GM06990 (cell line): ENCODE measurements at regions not wholly inside any gene's neighbourhood (a gene's known extent, or its start where the extent isn't known, plus 50 kb on each side); places are given as distances from the start of the nearest gene placed in this dataset.
"Not testable (repeated sequence)": the region's sequence is repeated elsewhere in the genome, so short reads cannot be mapped to it uniquely, and the experiment has no call there.

ENCODE experiments used
- DNase-seq: peaks from one replicate; pipeline ENCODE4 v3.0.0-alpha.2; 2011; ENCODE audit not compliant: insufficient read length; ENCODE audit errors: extremely low read depth
- H3K27me3 ChIP-seq: replicated peaks from 2 replicates; pipeline ENCODE4 v1.6.0; 2011; ENCODE audit warnings: low read length; ENCODE audit not compliant: control insufficient read depth, insufficient read depth
- H3K36me3 ChIP-seq: 2 replicates; pipeline ENCODE4 v1.5.1; 2011; ENCODE audit warnings: low read length; ENCODE audit not compliant: control insufficient read depth, insufficient read depth
- H3K4me3 ChIP-seq: replicated peaks from 2 replicates; pipeline ENCODE4 v1.5.1; 2011; ENCODE audit warnings: low read depth, mild to moderate bottlenecking, control low read depth, low read length
- CTCF ChIP-seq: IDR thresholded peaks from 2 replicates; pipeline ENCODE4 v1.5.1; 2011; ENCODE audit warnings: low read length, control low read depth, mild to moderate bottlenecking, inconsistent platforms; ENCODE audit not compliant: insufficient read depth, poor library complexity, severe bottlenecking

DNA sequence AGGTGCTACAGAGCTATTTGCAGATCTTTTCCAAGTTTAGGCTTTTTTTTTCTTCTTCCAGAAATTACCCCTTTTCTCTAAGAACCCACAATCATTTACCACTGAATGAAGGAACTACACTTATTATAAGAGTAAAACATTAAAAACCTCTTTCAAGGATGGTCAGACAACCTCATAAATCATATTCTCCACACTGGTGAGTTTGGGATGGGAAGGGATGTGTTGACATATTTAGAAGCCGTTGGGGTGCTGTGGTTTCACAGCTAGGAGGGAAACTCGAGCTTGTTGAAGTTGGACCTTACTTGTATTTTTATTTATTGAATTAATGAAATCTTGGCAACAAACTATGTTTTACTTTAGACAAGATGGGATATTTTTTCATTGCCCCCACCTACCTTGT, 289.4 kb upstream of the MEIS1 start:
- Histone ChIP-seq H3K4me3 (no peak overlapping the region), H3K36me3 (no peaks in the 10 kb centered on the region), H3K27me3 (no peaks in the 10 kb centered on the region)
- DNase-seq: no peak
- TF ChIP-seq CTCF: no peak

DNA sequence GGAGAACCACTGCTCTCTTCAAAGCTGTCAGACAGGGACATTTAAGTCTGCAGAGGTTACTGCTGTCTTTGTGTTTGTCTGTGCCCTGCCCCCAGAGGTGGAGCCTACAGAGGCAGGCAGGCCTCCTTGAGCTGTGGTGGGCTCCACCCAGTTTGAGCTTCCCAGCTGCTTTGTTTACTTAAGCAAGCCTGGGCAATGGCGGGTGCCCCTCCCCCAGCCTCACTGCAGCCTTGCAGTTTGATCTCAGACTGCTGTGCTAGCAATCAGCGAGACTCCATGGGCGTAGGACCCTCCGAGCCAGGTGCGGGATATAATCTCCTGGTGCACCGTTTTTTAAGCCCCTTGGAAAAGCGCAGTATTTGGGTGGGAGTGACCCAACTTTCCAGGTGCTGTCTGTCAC, 290.6 kb upstream of the MEIS1 start:
- not testable (repeated sequence) for H3K4me3 ChIP-seq, DNase-seq, H3K36me3 ChIP-seq, H3K27me3 ChIP-seq

- no peak for TF ChIP-seq CTCF
- no peak for DNase-seq
- Histone ChIP-seq H3K36me3 (no peaks in the 10 kb centered on the region), H3K27me3 (no peaks in the 10 kb centered on the region), H3K4me3 (no peak overlapping the region)
These were observed 297.3 kb upstream of the MEIS1 start for GRCh38 chr2:66137606-66138130.

GRCh38 chr2:66134138-66134701, 300.7 kb upstream of the MEIS1 start:
- DNase-seq: no peak
- Histone ChIP-seq H3K4me3 (no peak overlapping the region), H3K27me3 (no peaks in the 10 kb centered on the region), H3K36me3 (no peaks in the 10 kb centered on the region)
- TF ChIP-seq CTCF: no peak

DNA sequence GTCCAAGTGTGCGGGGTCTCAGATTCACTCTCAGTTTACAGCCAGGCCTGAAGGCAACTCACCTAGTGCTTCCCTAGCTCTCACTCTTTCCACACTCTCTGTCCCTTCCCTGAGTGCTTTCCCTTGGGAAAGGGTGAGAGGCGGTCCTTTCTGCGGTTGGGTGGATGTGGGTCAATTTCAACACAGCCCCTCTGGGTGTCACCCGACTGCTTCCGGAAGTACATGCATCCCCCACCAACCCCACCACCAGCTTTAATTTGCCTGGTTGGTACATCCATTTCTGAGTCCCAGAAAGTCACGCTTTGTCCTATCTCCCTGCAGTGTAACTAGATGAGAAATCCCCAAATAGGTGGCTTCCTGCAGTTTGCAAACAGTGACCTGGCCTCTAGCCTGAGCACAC, 307.3 kb upstream of the MEIS1 start:
- no peak for TF ChIP-seq CTCF
- DNase-seq: no peak
- no peaks in the 10 kb centered on the region for H3K27me3 ChIP-seq

DNA sequence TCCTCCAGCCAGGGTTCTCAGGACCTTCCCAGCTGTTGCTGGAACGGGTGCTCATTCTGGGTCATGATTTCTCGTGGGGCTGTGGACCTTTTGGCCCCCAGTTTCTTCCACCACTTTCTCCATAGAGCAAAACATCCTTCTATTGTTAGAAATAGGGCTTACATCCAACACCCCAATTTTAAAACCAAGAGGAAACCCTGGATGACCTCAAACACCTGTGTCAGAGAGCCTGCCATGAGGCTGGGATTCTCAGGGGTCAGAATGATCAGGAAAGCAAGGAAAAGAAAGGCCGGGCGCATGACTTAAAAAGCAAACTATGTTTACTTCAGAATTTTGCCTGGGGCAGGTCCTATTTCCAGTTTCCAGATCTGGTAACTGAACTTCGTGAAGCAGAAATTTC, 307.9 kb upstream of the MEIS1 start:
- no peaks in the 10 kb centered on the region for H3K36me3 ChIP-seq

More for the DNA sequence above, 307.3 kb upstream of the MEIS1 start:
- Histone ChIP-seq H3K4me3 (no peak overlapping the region), H3K36me3 (no peaks in the 10 kb centered on the region)

More for the DNA sequence above, 307.9 kb upstream of the MEIS1 start:
- TF ChIP-seq CTCF: no peak
- DNase-seq: no peak
- Histone ChIP-seq H3K4me3 (no peak overlapping the region), H3K27me3 (no peaks in the 10 kb centered on the region)
